WI38 (cell line): ENCODE measurements at regions not wholly inside any gene's neighbourhood (a gene's known extent, or its start where the extent isn't known, plus 50 kb on each side); places are given as distances from the start of the nearest gene placed in this dataset.

Experiments
- H3K4me3 ChIP-seq: 2 replicates; pipeline ENCODE4 v1.5.1; 2011; ENCODE audit warnings: low read depth, mild to moderate bottlenecking, control low read depth, low read length
- TF ChIP-seq, protein P1 (sequence below): IDR thresholded peaks from 2 replicates; pipeline ENCODE4 v1.5.1; 2012; ENCODE audit warnings: low read depth, mild to moderate bottlenecking, control low read depth, low read length

DNA sequence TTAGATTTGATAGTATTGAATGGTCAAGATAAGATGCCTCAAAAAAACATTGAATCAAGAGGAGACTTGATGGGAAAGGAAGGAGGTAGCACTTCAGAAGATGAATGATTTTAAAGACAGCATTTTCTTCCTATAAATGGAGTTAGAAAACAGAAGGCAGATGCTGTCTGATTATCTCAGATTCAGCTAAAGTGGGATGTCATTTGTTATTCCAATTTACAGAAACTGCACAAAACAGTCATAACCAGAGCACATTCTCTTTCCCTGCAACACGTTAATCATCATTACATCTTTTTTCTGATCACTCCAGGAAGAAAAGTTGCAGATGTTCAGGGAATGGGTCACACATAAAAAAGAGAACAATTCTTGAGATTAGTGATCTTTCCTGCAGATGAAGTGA is 1141.8 kb downstream of the SI start:
- TF ChIP-seq, protein P1, sequence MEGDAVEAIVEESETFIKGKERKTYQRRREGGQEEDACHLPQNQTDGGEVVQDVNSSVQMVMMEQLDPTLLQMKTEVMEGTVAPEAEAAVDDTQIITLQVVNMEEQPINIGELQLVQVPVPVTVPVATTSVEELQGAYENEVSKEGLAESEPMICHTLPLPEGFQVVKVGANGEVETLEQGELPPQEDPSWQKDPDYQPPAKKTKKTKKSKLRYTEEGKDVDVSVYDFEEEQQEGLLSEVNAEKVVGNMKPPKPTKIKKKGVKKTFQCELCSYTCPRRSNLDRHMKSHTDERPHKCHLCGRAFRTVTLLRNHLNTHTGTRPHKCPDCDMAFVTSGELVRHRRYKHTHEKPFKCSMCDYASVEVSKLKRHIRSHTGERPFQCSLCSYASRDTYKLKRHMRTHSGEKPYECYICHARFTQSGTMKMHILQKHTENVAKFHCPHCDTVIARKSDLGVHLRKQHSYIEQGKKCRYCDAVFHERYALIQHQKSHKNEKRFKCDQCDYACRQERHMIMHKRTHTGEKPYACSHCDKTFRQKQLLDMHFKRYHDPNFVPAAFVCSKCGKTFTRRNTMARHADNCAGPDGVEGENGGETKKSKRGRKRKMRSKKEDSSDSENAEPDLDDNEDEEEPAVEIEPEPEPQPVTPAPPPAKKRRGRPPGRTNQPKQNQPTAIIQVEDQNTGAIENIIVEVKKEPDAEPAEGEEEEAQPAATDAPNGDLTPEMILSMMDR, result no peak
- H3K4me3 ChIP-seq, result no peak overlapping the region

DNA sequence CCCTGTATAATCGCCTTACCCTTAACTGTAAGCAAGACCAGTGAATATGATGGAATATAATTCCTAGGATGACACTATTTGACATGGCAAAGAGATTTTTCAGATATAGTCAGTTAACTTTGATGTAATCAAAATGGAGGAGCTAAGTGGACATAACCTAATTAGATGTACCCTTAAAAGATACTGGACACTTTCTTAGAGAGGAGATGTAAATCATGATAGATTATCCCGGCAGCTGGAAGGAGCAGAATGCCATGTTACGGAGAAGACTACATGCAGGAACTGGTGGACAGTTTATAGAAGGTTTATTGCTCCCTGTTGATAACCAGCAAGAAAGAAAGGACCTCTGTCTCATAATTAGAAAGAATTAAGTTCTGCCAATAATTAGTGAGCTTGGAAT is 1142.9 kb downstream of the SI start:
- no peak overlapping the region for H3K4me3 ChIP-seq
- TF ChIP-seq, protein P1, result no peak

DNA sequence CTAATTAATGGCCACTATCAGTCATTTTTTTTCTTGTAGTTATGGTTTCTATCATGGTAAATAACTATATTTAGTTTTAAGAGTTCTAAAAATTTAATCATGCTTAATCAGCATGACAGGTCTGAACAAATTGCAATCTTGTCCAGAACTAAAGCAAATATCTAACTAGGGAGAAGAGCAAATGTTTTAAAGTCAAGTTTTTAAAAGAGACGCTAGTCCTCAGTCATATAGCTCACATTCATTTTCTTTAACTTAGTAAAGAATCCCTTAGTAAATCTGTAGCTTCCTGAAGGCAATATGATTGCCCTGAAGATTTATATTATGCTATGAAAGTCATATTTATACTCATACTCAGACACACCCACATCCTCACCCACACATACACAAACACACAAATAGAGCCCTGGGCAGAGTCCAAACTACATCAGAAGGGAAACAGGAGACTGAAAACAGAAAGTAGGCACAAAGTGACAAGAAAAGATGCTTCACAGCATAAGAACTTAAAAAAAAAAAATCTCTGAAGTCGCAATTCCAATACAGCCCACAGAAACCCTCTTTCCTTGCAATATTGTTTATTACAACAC is 1149.1 kb downstream of the SI start:
- TF ChIP-seq, protein P1, result no peak
- no peak overlapping the region for H3K4me3 ChIP-seq

DNA sequence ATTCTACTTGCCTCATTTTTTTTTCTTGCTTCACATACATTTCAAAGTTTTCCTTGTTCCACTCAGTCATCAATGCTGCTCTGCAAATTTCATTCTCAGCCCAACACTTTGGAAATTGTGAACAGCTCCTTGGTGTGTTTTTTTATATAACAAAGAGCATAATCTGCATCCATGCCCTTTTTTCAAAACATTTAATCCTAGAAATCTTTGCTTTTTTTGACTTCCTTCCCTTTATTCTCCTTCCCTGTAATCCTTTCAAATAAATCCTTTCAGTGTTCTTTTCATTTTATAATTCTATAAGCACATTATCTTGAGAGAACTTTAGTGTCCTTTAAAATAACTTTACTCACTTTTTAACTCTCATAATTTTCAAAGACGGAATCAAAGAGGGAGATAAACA is 1150.8 kb downstream of the SI start:
- TF ChIP-seq, protein P1, result no peak
- H3K4me3 ChIP-seq, result no peak overlapping the region

DNA sequence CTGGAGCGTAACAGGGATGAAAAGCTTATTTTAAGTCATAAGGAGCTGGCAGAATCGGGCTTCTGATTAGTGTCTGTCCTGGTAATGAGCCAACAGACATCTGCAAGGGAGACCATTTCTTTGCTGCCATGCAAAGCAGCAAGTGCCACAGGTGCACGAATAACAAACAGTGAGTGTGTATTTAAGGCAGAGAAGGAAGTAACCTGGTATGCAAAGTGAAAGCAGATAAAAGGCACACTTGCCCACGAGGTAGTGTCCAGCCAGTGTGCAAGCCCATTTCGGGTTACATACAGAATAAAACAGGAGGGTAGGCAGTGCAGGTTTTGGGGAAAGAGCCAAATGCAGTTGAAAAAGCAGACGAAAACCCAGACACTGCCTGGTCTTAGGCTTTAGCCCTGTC is 1153.7 kb downstream of the SI start:
- TF ChIP-seq, protein P1, result no peak
- no peak overlapping the region for H3K4me3 ChIP-seq

DNA sequence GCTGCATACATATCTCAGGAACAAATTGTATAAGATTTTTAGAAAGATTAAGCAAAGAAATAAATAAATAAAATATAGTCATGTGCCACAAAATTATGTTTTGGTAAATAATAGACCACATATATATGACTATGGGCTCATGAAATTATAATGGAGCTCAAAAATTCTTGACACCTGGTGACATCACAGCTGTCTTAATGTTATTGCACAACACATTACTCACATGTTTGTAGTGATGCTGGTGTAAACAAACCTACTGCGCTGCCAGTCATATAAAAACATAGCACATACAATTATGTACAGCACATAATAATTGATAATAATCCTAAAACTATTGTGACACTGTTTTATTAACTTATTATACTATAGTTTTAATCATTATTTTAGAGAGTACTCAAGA is 1159.1 kb downstream of the SI start:
- TF ChIP-seq, protein P1, result no peak
- no peak overlapping the region for H3K4me3 ChIP-seq

DNA sequence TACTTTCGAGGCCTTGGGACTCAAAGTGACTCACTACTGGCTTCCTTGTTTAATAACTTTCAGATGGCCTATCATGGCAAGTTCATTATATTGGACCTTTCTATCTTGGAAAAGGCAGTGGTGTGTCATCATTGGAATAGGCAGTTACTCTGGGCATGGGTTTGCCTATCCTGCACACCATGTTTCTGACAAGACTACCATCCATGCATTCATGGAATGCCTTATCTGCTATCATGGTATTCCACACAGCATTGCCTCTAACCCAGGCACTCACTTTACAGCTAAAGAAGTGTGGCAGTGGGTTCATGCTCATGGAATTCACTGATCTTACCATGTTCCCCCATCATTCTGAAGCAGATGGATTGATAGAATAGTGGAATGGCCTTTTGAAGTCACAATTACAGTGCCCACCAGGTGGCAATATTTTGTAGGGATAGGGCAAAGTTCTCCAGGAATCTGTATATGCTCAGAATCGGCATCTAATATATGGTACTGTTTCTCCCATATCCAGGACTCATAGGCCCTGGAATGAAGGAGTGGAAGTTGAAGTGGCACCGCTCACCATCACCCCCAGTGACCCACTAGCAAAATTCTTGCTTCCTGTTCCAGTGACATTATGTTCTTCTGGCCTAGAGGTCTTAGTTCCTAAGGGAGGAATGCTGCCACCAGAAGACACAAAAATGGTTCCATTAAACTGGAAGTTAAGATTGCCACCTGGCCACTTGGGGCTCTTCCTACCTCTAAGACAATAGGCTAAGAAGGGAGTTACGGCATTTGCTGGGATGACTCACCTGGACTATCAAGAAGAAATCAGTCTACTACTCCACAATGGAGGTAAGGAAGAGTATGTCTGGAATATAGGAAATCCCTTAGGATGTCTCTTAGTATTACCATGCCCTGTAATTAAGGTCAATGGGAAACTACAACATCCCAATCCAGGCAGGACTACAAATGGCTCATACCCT is 1161.4 kb downstream of the SI start:
- H3K4me3 ChIP-seq, result no peak overlapping the region
- TF ChIP-seq, protein P1, result no peak
